GM18909 (cell line): ENCODE measurements at regions not wholly inside any gene's neighbourhood (a gene's known extent, or its start where the extent isn't known, plus 50 kb on each side); places are given as distances from the start of the nearest gene placed in this dataset.
"Not testable (repeated sequence)": the region's sequence is repeated elsewhere in the genome, so short reads cannot be mapped to it uniquely, and the experiment has no call there.

ENCODE experiments used
- ATAC-seq: cut with Tn5 transposase; IDR thresholded peaks from one replicate; pipeline ENCODE4 v1.9.1; 2021; ENCODE audit warnings: mild to moderate bottlenecking; ENCODE audit not compliant: unreplicated experiment, poor library complexity

DNA sequence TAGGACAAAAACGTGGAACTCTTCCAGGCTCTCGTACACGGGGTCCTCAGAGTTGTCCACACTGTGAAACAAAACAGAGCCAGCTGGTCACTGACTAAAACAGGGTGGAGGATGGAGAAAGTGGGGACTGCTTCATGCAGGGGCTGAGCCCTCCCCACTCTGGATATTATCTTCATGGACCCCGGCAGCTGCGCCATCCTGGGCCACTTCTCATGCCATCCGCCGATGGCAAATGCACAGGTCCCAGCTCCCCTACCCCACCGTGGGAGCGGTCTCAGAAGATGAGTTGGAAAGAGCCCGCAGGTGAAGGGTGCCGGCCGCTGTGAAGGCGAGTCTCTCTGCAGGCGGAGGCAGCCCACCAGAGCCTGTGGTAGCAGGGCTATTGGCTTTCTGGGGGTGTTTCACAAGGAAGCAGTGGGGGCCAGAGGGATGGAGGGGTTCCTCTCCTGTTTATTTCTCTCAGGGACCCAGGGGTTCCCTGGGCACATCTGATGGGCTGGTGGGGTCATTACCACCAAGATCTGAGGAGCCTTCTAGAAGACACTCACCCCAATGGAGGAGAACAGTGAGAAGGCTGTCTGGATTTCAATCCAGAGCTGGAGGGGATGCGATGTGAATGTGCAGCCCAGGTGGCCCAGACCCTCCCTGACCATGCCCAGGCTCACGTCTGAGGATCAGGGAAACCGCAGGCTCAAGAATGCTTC lies 177.3 kb downstream of the KLF13 start:
- no peak for ATAC-seq

DNA sequence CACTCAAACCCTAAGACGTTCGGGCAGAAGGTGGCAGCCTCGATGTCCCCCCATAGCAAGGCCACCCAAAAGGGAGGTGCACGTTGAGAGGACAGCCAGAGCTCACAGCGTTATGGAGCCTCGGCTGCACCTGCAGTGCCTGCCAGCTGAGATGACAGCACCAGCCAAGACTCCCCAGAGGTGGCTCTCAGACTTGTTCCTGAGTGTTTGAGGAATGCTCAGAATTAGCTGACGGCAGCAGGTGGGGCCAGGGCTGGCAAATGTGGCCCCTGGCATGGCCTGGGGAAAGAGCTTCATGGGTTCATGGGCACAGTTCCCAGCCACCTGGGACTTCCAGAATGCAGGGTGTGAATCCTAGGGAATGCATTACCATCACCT lies 177.8 kb downstream of the KLF13 start:
- ATAC-seq, result no peak

DNA sequence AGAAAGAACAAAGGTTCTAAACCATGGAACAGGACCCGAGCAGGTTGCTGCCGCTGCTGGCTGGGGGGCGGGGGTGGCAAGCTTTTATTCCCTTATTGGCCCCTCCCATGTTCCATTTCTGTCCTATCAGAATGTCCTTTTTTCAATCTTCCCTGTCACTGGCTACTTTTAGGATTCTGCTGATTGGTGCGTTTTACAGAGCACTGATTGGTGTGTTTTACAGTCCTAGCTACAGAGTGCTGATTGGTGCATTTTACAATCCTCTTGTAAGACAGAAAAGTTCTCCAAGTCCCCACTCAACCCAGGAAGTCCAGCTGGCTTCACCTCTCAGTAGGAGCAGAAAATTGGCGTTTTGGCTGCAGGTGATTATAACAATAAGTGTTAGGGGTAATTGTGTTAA lies 180.9 kb downstream of the KLF13 start:
- ATAC-seq, result not testable (repeated sequence)

DNA sequence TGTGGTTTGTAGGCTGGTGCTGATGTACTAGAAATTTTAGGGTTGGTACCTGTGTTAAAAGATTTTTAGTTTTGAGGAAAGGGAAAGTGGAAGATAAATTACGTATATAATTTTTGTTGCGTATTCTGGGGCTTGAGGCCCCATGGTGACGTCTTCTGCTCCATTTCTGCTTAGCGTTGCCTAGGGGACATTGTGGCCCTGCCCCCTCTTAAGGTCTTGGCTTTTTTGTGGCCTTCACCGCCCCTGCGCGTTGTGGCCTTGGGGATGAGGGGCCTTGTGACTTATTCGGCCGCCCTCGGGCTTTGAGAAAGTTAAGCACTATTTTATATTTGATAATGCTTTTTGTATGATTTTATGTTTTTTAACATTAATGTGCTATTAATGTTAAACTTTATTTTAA lies 182.0 kb downstream of the KLF13 start:
- ATAC-seq, result no peak

- ATAC-seq, result no peak
Measured at GRCh38 chr15:31510057-31510456, 183.4 kb downstream of the KLF13 start.

GRCh38 chr15:31511707-31512310 lies 185.2 kb downstream of the KLF13 start:
- ATAC-seq, result no peak

DNA sequence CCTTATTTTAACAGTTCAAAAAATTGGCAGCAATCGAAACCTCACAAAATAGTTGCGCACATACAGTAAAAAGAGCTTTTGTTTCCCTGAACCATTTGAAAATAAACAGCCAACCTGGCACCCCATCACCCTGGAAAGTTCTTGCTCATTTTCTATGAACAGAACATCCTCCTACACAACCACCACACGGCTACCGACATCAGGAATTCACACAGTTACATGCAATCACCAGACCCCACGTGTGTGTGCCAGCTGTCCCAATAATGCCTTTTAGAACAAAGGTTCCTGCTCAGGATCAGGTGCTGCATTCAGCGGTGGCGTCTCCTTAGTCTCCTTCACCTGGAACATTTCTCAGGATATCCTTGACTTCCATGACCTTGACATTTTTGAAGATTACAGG lies 186.5 kb downstream of the KLF13 start:
- ATAC-seq, result no peak

DNA sequence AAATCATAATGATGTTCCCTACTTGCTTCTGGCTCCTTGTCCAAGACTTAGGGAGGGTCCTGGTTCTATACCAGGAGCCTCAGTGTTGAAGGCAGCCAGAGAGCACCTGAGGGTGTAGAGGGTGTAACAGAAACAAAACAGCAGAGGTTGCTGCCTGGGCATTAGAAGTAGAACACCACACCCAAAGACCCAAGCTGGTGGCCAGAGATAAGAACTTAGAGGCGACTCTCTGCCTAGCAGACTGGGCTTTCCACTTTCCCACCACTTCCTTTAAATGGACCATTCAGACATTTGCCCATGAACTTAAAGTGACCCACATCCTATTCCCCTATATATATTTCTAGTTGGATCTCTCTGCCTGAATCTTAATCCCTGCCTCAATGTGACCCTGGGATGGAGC lies 189.8 kb downstream of the KLF13 start:
- ATAC-seq, result no peak

- no peak for ATAC-seq
Measured at GRCh38 chr15:31516874-31517273, 190.2 kb downstream of the KLF13 start.

- no peak for ATAC-seq
Measured at GRCh38 chr15:31517711-31518110, 191.1 kb downstream of the KLF13 start.

DNA sequence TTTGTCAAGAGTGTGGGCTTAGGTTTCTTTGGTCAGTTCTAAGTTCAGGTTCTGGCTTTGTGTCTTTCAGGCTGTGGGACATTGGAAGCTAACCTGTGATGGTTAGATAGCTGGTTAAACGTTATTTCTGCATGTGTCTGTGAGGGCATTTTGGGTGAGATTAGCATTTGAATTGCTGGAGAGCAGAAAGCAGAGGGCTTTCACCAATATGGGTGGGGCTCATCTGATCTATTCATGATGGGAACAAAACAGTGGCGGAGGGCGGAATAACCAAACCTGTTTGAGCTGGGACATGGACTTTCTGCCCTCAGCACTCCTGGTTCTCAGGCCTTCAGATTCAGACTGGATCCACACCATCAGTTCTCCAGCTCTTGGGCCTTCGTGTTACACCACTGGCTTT lies 195.4 kb downstream of the KLF13 start:
- no peak for ATAC-seq

DNA sequence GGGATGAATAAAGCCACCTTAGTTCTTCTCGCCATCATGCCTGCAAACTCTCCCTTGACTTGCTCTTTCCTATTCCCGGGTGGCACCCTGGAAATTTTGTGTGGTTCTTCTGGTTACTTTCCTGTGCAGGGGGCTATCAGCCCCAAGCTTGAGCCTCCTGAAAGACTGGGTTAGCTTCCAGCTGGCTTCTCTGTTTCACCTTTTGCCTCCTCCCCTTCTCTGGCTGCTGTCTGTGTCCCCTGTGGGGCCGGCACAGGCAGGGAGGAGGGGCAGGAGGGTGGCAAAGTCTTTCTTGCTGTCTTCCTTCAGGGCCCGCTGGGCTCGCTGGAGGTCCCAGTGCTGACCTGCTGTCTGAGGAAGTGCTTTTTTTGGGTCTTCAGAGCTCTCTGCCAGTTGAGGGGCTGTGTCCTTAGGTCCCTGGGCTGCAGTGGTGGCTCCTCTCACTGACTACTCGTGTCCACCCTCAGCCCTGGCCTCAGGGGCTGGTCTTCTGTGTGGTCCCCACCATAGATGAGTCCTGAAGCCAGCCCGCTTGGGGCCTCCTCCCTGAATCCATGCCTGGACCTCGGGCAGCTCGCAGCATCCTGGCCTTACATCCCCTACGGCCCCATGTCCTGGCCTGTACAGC lies 196.5 kb downstream of the KLF13 start:
- ATAC-seq, result no peak

GRCh38 chr15:31523655-31524049 lies 197.0 kb downstream of the KLF13 start:
- ATAC-seq, result no peak

GRCh38 chr15:31525185-31525695 lies 198.6 kb downstream of the KLF13 start:
- ATAC-seq, result no peak

DNA sequence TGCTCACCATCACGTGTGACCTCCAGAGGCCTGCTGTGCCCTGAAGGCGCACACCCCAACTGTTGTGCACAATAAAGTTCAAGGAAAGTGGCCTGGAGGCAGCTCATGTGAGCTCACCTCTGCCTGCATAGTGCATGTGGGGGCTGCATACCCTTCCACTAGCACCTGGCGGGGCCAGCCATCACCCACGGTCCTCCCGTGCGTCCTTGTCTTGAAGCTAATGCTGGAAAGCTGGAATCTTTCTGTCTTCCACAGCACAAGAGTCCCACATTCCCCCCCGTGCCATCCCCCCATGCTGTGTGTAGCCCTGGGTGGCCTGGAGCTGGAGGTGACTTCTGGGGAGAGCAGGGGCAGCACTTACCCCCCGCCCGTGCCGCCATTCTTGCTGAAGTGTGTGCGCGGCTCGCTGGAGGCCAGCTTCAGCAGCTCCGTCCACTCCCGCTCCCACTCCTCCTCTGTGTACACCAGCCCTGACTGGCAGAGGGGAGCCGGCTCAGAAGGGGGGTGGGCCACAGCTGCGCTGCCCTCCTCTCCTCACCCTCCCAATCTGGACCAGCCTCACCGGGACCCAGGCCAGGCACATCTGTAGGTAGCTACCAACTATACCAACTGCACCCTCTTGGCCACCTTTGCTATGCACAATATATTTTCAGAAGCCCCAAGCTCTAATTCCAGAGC lies 199.5 kb downstream of the KLF13 start:
- no peak for ATAC-seq

DNA sequence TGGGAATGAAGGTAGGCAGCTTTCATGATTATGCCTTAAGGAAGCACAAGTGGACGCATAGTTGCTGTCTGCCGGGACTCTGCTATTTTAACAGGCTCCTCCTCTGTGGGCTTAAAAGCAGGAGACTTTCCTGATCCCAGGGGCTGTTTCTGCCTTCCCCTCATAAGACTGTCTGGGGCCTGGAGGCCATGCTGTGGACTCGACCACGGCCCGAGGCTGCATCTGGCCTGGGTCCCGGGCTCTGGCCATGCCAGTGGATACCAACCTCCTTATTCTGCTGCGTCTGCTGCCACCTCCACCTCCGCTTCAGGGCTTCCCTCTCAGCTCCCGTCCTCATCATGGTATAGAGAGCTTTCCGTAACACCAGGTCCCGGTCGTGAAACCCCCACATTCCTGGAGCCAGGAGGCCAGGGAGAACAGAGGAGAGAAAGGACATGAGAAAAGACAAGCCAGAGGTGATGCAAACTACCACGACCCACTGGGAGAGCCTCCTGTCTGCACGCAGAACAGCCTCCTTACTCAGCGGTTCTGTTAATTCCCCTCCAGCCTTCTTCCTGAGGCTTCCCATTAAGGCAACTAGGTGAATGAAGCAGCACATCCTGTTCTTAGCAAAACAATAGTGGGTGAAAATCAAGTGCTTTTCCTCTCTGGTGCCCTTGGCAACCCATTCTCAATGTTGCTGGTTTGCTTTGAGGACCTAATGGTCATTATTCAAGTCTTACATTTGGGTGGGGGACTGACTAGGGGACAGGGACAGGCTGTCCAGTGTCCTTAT lies 200.5 kb downstream of the KLF13 start:
- no peak for ATAC-seq

- ATAC-seq, result no peak
Measured at GRCh38 chr15:31528846-31529245, 202.2 kb downstream of the KLF13 start.

DNA sequence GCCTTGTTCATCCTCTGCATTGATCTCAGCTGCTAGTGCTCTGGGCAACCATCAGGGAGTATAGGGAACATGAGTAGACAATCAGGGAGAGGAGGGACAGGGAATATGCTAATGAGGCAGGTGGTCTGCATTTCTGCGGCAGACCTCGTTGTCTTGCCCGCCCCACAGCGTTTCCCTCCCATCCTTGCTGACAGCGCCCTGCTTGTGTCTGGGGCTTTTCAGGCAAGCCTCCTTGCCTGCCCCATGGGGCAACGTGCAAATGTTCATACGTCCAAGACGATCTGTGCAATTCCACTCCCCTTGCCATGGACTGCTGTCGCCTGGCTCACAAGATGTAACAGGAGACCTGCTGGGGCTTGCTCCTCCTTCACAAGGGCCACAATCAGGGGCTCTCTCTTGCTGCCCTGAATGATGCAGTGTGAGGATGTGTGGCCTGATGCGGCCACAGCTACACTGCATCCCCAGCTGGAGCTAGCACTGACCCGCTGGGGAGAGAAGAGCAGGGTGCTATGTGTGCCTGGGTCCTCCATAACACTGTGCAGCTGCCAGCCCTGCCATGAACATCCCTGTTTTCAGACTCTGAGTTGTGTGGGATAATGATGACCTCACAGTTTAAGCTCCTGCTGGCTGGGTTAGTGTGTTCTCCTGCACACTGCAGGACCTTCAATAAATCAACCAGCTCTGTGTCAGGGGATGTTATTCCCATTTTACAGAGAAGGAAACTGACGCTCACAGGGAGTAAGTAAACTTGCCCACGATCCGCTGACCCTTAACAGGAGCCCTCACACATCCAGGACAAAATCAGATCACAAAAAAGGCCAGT lies 211.3 kb downstream of the KLF13 start:
- no peak for ATAC-seq

DNA sequence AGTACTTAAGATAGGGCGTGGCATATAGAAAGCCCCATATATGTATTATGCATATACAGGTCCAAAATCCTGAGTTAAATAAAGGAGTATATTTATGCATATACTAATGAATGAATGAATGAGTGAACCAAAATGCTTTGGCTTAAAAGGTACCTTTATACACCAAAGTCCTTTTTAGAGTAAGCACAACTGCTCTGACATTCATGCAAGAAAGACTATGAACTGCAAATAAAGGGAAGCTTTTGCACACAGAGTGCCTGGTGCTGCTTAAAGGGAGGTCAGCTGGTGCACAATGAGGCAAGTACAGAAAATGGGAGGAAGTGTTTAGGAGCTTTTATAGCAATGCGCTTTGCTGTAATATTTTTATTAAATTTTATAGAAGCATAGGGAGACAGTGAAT lies 214.0 kb downstream of the KLF13 start:
- ATAC-seq, result no peak

DNA sequence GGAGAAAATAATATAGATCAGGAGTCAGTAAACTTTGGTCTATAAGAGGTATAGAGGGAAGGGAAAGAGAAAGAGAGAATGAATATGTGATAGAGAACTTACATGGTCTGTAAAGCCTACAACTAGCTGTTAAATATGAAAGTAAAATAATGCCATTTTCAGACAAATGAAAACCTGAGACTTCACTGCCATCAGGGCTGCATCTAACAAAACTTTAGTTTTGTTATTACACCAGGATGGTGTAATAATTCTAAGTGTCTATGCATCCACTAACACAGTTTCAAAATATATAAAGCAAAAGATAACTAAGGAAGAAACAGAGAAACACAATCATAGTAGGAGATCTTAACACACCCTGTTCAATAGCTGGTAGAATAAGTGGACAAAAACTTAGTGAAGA lies 217.7 kb downstream of the KLF13 start:
- no peak for ATAC-seq
